ENCODE measurements at regions not wholly inside any gene's neighbourhood (a gene's known extent, or its start where the extent isn't known, plus 50 kb on each side); places are given as distances from the start of the nearest gene placed in this dataset.

- no peak overlapping the region for H3K27ac ChIP-seq (ENCODE audit: low read depth, low read length)
- H2AFZ ChIP-seq (ENCODE audit: low read depth, low read length, severe bottlenecking) = no peak overlapping the region
- no peaks in the 10 kb centered on the region for H3K79me2 ChIP-seq (ENCODE audit: insufficient read depth, low read length)
- no peaks in the 10 kb centered on the region for H3K27me3 ChIP-seq (ENCODE audit: low read length)
- no peaks in the 10 kb centered on the region for H3K9me3 ChIP-seq (ENCODE audit: insufficient read depth, low read length)
- no peak overlapping the region for H3K4me3 ChIP-seq (ENCODE audit: insufficient read depth, low read length, poor library complexity, severe bottlenecking)
- H3K36me3 ChIP-seq (ENCODE audit: low read length) = no peaks in the 10 kb centered on the region
- H3F3A ChIP-seq (ENCODE audit: insufficient read depth) = no peaks in the 10 kb centered on the region
- TF ChIP-seq CTCF (IDR thresholded peaks at IDR 0.05; ENCODE audit: insufficient read depth, low read length, poor library complexity, severe bottlenecking) (no peak), EZH2phosphoT487 (conservative IDR thresholded peaks at IDR 0.05; ENCODE audit: low read length) (no peak)
- no peaks in the 10 kb centered on the region for H3K9me2 ChIP-seq (replicated peaks; ENCODE audit: insufficient read depth, low read length)
- H4K20me1 ChIP-seq (ENCODE audit: low read depth, low read length) = no peaks in the 10 kb centered on the region
- H3K9ac ChIP-seq (ENCODE audit: low read length) = no peak overlapping the region
- H3K4me2 ChIP-seq (ENCODE audit: low read depth, low read length, poor library complexity, severe bottlenecking) = no peak overlapping the region
Measured at GRCh38 chr10:110421512-110422138, 76.1 kb upstream of the DUSP5 start.

GRCh38 chr10:110422548-110422947, 75.2 kb upstream of the DUSP5 start:
- no peaks in the 10 kb centered on the region for H3K9me3 ChIP-seq (ENCODE audit: insufficient read depth, low read length)
- H3K27me3 ChIP-seq (ENCODE audit: low read length) = no peaks in the 10 kb centered on the region
- no peaks in the 10 kb centered on the region for H3F3A ChIP-seq (ENCODE audit: insufficient read depth)
- H3K4me3 ChIP-seq (ENCODE audit: insufficient read depth, low read length, poor library complexity, severe bottlenecking) = no peak overlapping the region
- no peak overlapping the region for H3K9ac ChIP-seq (ENCODE audit: low read length)
- H3K36me3 ChIP-seq (ENCODE audit: low read length) = no peaks in the 10 kb centered on the region
- H2AFZ ChIP-seq (ENCODE audit: low read depth, low read length, severe bottlenecking) = no peak overlapping the region
- H4K20me1 ChIP-seq (ENCODE audit: low read depth, low read length) = no peaks in the 10 kb centered on the region
- TF ChIP-seq CTCF (IDR thresholded peaks at IDR 0.05; ENCODE audit: insufficient read depth, low read length, poor library complexity, severe bottlenecking) = no peak
- TF ChIP-seq EZH2phosphoT487 (conservative IDR thresholded peaks at IDR 0.05; ENCODE audit: low read length) = no peak
- H3K4me2 ChIP-seq (ENCODE audit: low read depth, low read length, poor library complexity, severe bottlenecking) = no peak overlapping the region
- H3K9me2 ChIP-seq (replicated peaks; ENCODE audit: insufficient read depth, low read length) = no peaks in the 10 kb centered on the region
- H3K27ac ChIP-seq (ENCODE audit: low read depth, low read length) = no peak overlapping the region
- no peaks in the 10 kb centered on the region for H3K79me2 ChIP-seq (ENCODE audit: insufficient read depth, low read length)

- TF ChIP-seq EZH2phosphoT487 (conservative IDR thresholded peaks at IDR 0.05; ENCODE audit: low read length) (no peak), CTCF (IDR thresholded peaks at IDR 0.05; ENCODE audit: insufficient read depth, low read length, poor library complexity, severe bottlenecking) (no peak)
- Histone ChIP-seq H2AFZ (ENCODE audit: low read depth, low read length, severe bottlenecking) (no peak overlapping the region), H3K79me2 (ENCODE audit: insufficient read depth, low read length) (no peaks in the 10 kb centered on the region), H3K27ac (ENCODE audit: low read depth, low read length) (no peak overlapping the region), H3K4me2 (ENCODE audit: low read depth, low read length, poor library complexity, severe bottlenecking) (no peak overlapping the region), H3F3A (ENCODE audit: insufficient read depth) (no peaks in the 10 kb centered on the region), H3K9ac (ENCODE audit: low read length) (no peak overlapping the region), H3K9me2 (replicated peaks; ENCODE audit: insufficient read depth, low read length) (no peaks in the 10 kb centered on the region), H3K9me3 (ENCODE audit: insufficient read depth, low read length) (no peaks in the 10 kb centered on the region), H4K20me1 (ENCODE audit: low read depth, low read length) (no peaks in the 10 kb centered on the region), H3K36me3 (ENCODE audit: low read length) (no peaks in the 10 kb centered on the region), H3K4me3 (ENCODE audit: insufficient read depth, low read length, poor library complexity, severe bottlenecking) (no peak overlapping the region), H3K27me3 (ENCODE audit: low read length) (no peaks in the 10 kb centered on the region)
Measured at GRCh38 chr10:110423650-110424049, 74.1 kb upstream of the DUSP5 start.
